ENCODE measurements at regions not wholly inside any gene's neighbourhood (a gene's known extent, or its start where the extent isn't known, plus 50 kb on each side); places are given as distances from the start of the nearest gene placed in this dataset.

DNA sequence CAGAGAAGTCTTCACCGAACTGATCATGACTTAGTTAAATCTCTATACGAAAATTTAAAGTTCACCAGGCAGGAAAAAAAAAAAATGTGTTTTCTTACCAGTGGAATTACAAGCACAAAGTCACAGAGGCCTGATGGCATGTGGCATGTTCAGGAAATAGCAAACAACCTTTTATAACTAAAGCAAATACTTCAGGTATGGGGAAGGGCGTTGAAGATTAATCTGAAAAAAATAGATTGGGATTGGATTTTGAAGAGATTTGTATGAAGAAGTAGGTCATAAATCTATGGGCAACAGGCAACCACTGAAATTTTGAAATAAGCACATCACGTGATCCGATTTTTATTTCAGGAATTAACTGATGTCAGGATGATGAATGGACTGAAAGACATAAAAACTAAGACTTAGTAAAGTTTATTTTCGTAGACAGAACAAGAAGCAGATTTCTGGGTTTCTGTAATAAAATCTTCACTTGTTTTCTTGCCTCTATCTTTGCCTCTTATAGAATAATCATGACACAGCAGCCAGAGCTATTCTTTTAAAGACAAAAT, 295.9 kb upstream of the ADGRL4 start:
- TF ChIP-seq, protein P1, sequence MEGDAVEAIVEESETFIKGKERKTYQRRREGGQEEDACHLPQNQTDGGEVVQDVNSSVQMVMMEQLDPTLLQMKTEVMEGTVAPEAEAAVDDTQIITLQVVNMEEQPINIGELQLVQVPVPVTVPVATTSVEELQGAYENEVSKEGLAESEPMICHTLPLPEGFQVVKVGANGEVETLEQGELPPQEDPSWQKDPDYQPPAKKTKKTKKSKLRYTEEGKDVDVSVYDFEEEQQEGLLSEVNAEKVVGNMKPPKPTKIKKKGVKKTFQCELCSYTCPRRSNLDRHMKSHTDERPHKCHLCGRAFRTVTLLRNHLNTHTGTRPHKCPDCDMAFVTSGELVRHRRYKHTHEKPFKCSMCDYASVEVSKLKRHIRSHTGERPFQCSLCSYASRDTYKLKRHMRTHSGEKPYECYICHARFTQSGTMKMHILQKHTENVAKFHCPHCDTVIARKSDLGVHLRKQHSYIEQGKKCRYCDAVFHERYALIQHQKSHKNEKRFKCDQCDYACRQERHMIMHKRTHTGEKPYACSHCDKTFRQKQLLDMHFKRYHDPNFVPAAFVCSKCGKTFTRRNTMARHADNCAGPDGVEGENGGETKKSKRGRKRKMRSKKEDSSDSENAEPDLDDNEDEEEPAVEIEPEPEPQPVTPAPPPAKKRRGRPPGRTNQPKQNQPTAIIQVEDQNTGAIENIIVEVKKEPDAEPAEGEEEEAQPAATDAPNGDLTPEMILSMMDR (IDR thresholded peaks at IDR 0.05): no peak
- TF ChIP-seq ZFX (IDR thresholded peaks at IDR 0.05; ENCODE audit: borderline replicate concordance): no peak
